Stimulated activated CD8-positive, alpha-beta memory T cell treated with anti-CD3 and anti-CD28 coated beads, Interleukin-4, amount 100 ng/mL, for 48 hours (primary cell): ENCODE measurements at regions not wholly inside any gene's neighbourhood (a gene's known extent, or its start where the extent isn't known, plus 50 kb on each side); places are given as distances from the start of the nearest gene placed in this dataset.
"Not testable (repeated sequence)": the region's sequence is repeated elsewhere in the genome, so short reads cannot be mapped to it uniquely, and the experiment has no call there.

ENCODE experiments used
- DNase-seq: peaks from one replicate; pipeline ENCODE4 v3.0.0-alpha.2; 2020

- DNase-seq = no peak
Observed at GRCh38 chr11:129731316-129731715, 84.3 kb upstream of the TMEM45B start.

- DNase-seq = no peak
Observed at GRCh38 chr11:129732941-129733340, 82.7 kb upstream of the TMEM45B start.

DNA sequence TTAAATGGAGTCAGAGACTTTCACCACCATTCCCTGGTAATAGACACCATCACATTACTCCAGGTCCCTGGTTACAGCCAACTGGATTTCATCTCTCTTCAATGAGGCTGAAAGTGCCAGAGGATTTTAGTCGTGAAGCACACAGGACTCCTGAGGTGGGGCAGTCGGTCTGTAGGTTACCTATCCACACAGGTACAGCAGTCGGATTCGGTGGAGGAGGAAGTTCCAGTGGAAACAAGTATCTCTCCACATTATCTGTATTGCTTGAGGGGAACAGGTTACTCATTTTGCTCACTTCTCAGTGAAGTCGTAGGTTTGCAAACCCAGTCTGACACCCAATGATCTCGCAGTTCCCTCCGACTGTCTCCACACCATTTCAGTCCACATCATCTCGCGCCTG is 82.3 kb upstream of the TMEM45B start:
- DNase-seq = no peak

- DNase-seq = no peak
Observed at GRCh38 chr11:129733981-129734380, 81.7 kb upstream of the TMEM45B start.

DNA sequence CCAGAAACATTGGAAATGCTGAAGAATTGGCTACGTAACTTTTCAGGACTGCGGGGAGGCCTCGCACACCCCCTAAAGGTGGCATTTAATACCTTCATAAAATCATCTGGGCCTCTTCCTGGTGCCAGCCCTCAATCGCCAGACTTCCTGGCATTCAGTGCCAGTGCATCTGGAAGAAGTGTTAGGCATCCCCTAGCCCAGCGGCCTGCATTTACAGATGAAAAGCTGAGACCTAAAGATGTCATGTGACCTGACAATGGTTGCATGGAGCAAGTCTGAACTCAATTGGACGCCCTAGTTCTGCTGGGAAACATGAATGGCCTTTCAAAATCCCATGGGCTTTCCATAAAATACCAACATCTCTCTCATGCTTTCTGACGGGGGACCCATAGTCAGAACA is 81.0 kb upstream of the TMEM45B start:
- no peak for DNase-seq

DNA sequence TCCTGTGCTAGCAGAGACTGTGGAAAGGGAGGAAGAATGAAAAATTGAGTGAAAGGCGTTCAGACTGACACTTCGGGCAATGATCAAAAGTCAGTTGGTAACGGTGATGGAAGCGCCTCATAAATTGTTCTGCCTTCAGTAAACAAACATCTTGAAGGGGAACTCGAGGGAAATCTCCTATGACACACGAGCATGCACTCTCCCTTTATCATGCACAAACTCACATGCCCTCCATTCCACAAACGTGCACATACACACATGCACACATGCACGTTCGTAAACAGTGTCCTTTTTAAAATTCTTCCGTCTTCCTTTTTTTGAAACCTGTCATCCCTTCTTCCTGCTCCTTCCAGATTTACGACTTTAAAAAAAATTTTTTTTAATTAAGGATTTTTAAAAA is 77.8 kb upstream of the TMEM45B start:
- DNase-seq = no peak

- DNase-seq = no peak
Observed at GRCh38 chr11:129738242-129738641, 77.4 kb upstream of the TMEM45B start.

DNA sequence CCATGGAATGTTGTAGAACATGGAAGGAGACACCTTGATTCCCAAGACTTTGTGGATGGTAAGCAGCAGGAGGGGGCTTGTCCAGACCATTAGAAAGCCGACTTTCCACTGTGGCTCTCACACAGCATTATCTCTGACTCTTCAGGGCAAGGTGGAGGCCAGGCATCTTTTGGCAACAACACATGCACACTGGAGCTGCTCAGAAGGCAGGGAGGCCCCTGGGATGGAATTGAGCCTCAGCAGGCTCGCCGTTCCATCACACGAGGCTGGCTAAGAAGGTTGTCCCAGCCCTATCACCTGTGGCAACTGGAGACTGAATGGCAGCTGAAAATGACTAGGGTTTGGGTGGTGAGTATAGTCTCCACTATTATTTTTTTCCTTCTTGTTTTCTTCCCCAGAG is 76.3 kb upstream of the TMEM45B start:
- no peak for DNase-seq

DNA sequence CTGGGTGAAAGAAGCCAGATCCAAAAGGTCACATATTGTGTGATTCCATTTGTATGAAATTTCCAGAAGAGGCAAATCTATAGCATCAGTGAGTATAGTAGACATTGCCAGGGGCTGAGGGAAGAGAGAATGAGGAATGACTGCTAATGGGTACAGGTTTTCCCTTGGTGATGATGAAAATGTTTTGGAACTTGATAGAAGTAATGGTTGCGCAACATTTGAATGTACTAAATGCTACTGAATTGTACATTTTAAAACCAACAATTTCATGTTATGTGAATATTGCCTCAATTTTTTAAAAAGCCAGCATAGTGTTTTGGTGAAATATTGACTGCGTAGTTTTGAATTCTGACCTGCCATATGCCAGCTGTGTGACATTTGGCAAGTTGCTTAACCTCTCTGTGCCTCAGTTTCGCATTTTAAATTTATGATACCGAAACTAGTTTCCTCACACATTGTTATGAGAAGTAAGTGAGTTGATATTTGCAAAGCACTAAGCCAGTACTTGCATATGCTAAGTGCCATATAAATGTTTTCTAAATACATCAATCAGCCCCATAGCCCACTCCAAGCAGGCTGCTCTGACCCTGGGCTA is 75.4 kb upstream of the TMEM45B start:
- DNase-seq = no peak

- no peak for DNase-seq
Observed at GRCh38 chr11:129743112-129743815, 72.4 kb upstream of the TMEM45B start.

GRCh38 chr11:129747071-129747470 is 68.6 kb upstream of the TMEM45B start:
- DNase-seq = no peak

DNA sequence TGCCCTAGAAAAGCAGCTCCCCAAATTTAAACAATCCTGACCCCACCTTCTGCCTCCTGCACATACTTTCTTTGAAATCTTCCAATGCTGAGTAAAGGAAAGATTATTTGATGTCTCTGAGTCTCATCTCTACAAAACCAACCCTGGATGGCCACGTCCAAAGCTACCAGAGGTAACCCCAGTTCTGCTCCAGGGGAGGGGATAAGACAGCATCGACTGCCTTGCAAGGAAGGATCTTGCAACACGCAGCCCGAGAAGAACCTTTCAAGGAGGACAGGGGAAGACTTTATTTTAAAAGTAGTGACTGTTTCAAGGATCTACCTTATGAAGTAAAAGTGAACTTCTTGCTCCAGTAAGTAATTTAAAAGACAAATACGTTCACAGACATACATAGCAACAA is 66.5 kb upstream of the TMEM45B start:
- no peak for DNase-seq

DNA sequence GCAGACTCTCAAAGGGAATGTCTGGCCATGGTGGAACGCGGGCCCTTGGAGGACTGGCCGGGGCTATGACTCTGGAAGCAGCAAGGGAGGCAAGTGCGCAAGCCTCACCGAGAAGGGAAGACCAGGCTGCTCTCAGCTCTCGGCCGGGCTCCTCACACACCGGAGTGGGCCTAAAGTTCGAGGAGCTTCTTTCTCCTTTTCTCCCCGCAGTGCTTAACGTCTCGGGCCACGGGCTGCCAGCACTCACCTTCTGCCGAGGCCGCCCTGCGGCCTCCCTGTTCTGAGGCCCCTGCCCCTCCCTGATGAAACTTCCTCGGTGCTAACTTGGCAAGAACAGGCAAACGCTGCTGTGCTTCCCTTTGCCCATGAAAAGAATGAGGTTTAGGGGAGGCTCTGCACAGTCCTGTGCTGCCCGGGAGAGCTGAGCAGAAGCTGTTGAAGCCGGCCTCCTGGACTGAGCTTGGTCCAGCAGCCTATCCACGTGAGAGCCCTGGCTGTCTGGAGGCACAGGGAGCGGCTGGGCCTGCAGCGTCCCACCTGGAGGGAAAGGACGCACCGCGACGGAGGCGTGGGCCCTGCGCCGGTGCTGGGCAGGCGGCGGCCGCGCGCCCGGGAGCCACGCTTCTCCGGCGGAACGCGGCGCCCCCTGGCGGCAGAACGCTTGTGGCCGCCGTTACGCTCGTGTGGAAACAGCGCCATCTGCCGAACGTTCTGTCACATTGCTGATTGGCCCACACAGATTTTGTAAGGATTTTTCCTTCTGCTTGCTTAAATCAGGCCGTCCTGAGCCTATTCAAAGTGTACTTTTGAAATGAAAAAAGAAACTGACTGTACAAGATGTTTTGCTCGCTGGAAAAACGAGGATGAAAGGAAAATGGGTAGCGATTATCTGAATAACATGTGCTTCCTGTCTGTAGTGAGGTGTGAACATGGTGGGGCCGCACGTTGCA is 65.0 kb upstream of the TMEM45B start:
- DNase-seq = peak; percentile 85

- no peak for DNase-seq
Observed at GRCh38 chr11:129751511-129751910, 64.1 kb upstream of the TMEM45B start.

DNA sequence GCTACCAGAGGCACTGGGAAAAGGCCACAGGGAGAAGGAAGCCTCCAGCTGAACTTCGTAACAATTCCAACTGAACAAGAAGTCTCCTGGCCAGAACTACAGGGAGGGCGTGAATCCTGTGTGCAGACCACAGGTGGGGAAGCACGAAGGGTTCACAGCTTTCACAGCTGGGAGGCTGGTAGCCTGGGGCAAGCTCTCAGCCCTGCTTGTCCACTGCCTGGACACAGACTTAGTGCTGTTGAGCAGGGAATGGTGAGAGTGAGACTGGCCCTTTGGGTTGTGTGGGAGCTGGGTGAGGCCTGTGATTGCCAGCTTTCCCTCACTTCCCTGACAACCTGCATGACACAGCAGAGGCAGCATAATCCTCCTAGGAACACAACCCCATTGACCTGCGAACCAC is 52.1 kb upstream of the TMEM45B start:
- not testable (repeated sequence) for DNase-seq

- not testable (repeated sequence) for DNase-seq
Observed at GRCh38 chr11:129764204-129764603, 51.4 kb upstream of the TMEM45B start.
